CD14-positive monocyte (primary cell): ENCODE measurements at regions not wholly inside any gene's neighbourhood (a gene's known extent, or its start where the extent isn't known, plus 50 kb on each side); places are given as distances from the start of the nearest gene placed in this dataset.
"Not testable (repeated sequence)": the region's sequence is repeated elsewhere in the genome, so short reads cannot be mapped to it uniquely, and the experiment has no call there.

Source experiments
- DNase-seq, 3 donors: peaks; one replicate each; pipeline ENCODE4 v3.0.0-alpha.2; 2011 to 2022
- H2AFZ ChIP-seq: 2 replicates; pipeline ENCODE4 v1.6.0; 2012; ENCODE audit warnings: mild to moderate bottlenecking, low read depth, low read length, inconsistent platforms; ENCODE audit not compliant: insufficient read depth, poor library complexity, severe bottlenecking
- H3K27ac ChIP-seq, 2 donors: 1 replicate in 1 of 2; 2 replicates in 1 of 2; pipeline ENCODE4 v1.5.1; 2012 to 2013; ENCODE audit warnings: low read length in 2 of 2, control low read depth in 1 of 2, inconsistent platforms in 1 of 2, low read depth in 1 of 2, mild to moderate bottlenecking in 1 of 2
- H3K27me3 ChIP-seq, 2 donors: one replicate each; pipeline versions ENCODE4 v1.6.0 to v1.6.1; 2011 to 2013; ENCODE audit warnings: low read length in 2 of 2; ENCODE audit not compliant: control insufficient read depth in 2 of 2, insufficient read depth in 2 of 2
- H3K36me3 ChIP-seq, 2 donors: replicated peaks in 1 of 2; 1 replicate in 1 of 2; 2 replicates in 1 of 2; pipeline versions ENCODE4 v1.5.1 to v1.6.1; 2012 to 2013; ENCODE audit warnings: low read length in 2 of 2, control low read depth in 1 of 2, inconsistent platforms in 1 of 2, mild to moderate bottlenecking in 1 of 2; ENCODE audit not compliant: insufficient read depth in 2 of 2, control insufficient read depth in 1 of 2
- H3K4me1 ChIP-seq, 2 donors: 1 replicate in 1 of 2; 2 replicates in 1 of 2; pipeline versions ENCODE4 v1.5.1 to v1.6.1; 2012 to 2013; ENCODE audit warnings: low read length in 2 of 2, control low read depth in 1 of 2, inconsistent platforms in 1 of 2, mild to moderate bottlenecking in 1 of 2, moderate library complexity in 1 of 2; ENCODE audit not compliant: insufficient read depth in 2 of 2, control insufficient read depth in 1 of 2
- H3K4me2 ChIP-seq: replicated peaks from 2 replicates; pipeline ENCODE3; 2012; ENCODE audit warnings: low read length, moderate library complexity, mild to moderate bottlenecking; ENCODE audit not compliant: poor library complexity, severe bottlenecking; ENCODE audit errors: extremely low read depth
- H3K4me3 ChIP-seq, 3 experiments: fragments of 200-600 bp in 1 of 3; sonication (generic) in 1 of 3; replicated peaks in 1 of 3; 1 replicate in 2 of 3; 2 replicates in 1 of 3; pipeline ENCODE4 v1.5.1; 2011 to 2013; ENCODE audit warnings: low read length in 3 of 3, mild to moderate bottlenecking in 3 of 3, control low read depth in 2 of 3, low read depth in 2 of 3, inconsistent platforms in 1 of 3, moderate library complexity in 1 of 3
- H3K79me2 ChIP-seq: 2 replicates; pipeline ENCODE4 v1.6.0; 2012; ENCODE audit warnings: mild to moderate bottlenecking, control low read depth, inconsistent platforms, low read length, moderate library complexity; ENCODE audit not compliant: insufficient read depth
- H3K9ac ChIP-seq: 2 replicates; pipeline ENCODE4 v1.6.0; 2017; ENCODE audit warnings: low read length, mild to moderate bottlenecking; ENCODE audit not compliant: insufficient read depth, poor library complexity, severe bottlenecking
- H3K9me3 ChIP-seq, 2 donors: replicated peaks in 1 of 2; 1 replicate in 1 of 2; 2 replicates in 1 of 2; pipeline versions ENCODE4 v1.5.1 to v1.6.1; 2012 to 2013; ENCODE audit warnings: low read length in 2 of 2, control low read depth in 1 of 2; ENCODE audit not compliant: control insufficient read depth in 1 of 2, insufficient read depth in 1 of 2
- H4K20me1 ChIP-seq: 2 replicates; pipeline ENCODE4 v1.6.0; 2012; ENCODE audit warnings: mild to moderate bottlenecking, low read length, control low read depth, moderate library complexity; ENCODE audit not compliant: insufficient read depth
- H3K27ac Mint-ChIP-seq, 7 donors: one replicate each; pipeline ENCODE4 v1.8.0; 2020; ENCODE audit warnings: mild to moderate bottlenecking in 7 of 7, mixed read lengths in 7 of 7, moderate library complexity in 6 of 7, inconsistent platforms in 2 of 7
- H3K27me3 Mint-ChIP-seq, 3 donors: one replicate each; pipeline ENCODE4 v1.8.0; 2021 to 2022; ENCODE audit warnings: low read depth in 3 of 3, mild to moderate bottlenecking in 3 of 3, mixed read lengths in 3 of 3, moderate library complexity in 3 of 3, inconsistent platforms in 1 of 3
- H3K36me3 Mint-ChIP-seq, 2 donors: one replicate each; pipeline ENCODE4 v1.8.0; 2020; ENCODE audit warnings: mixed read lengths in 2 of 2, inconsistent platforms in 1 of 2, mild to moderate bottlenecking in 1 of 2
- H3K4me1 Mint-ChIP-seq: one replicate; pipeline ENCODE4 v1.8.0; 2020; ENCODE audit warnings: mild to moderate bottlenecking, mixed read lengths
- H3K4me3 Mint-ChIP-seq, 2 donors: one replicate each; pipeline ENCODE4 v1.8.0; 2020; ENCODE audit warnings: mild to moderate bottlenecking in 2 of 2, mixed read lengths in 2 of 2, moderate library complexity in 1 of 2
- H3K9me3 Mint-ChIP-seq, 7 donors: one replicate each; pipeline ENCODE4 v1.8.0; 2020 to 2022; ENCODE audit warnings: mixed read lengths in 7 of 7, mild to moderate bottlenecking in 6 of 7, moderate library complexity in 6 of 7, inconsistent platforms in 2 of 7
- WGBS: methylation state at CpG from one replicate; pipeline ENCODE4 v1.1.5; 2013; ENCODE audit warnings: missing lambda C conversion rate; ENCODE audit not compliant: insufficient coverage; 5-methylcytosine and 5-hydroxymethylcytosine counted together
- intact Hi-C, 2 donors: fragments of 100-400 bp; cut with micrococcal nuclease; formaldehyde crosslinking; loops; one replicate each; pipeline versions ENCODE4 v1.15.0 to v1.15.1; 2023
- TF ChIP-seq, protein P1 (sequence below): fragments of 200-600 bp; IDR thresholded peaks from one replicate; pipeline ENCODE4 v1.8.0; 2022; ENCODE audit warnings: antibody characterized with exemption, mild to moderate bottlenecking

DNA sequence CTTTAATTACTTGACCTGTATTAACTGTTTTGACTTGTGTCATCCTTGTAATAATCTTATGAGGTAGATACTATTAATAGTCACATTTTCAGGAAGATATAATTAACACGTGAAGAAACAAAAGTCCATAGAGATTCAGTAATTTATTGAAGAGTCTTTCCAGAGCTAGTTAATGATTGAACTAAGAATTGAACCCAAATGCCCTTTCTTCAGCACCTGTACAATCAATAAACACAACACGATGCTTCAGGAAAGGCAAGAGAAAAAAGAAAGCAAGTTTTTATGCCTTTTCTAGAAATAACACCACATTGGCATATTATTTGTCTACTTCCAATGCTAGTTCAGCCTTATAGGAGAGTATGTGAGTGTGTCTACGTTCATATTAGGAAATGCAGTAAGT, 399.6 kb downstream of the NAF1 start:
- Mint-ChIP-seq H3K27me3 (no peaks in the 10 kb centered on the region), H3K4me1 (no peaks in the 10 kb centered on the region), H3K36me3 (no peaks in the 10 kb centered on the region), H3K4me3 (no peak overlapping the region), H3K27ac (no peak overlapping the region), H3K9me3 (no peaks in the 10 kb centered on the region)
- no peak overlapping the region for H3K9ac ChIP-seq
- DNase-seq, result no peak
- no peak overlapping the region for H3K4me3 ChIP-seq
- no peaks in the 10 kb centered on the region for H3K79me2 ChIP-seq
- H3K4me1 ChIP-seq, result no peaks in the 10 kb centered on the region
- intact Hi-C loops, result no loop called here
- H3K4me2 ChIP-seq, result no peak overlapping the region
- no CpG with 5 or more reads among the region's 3 CpGs for WGBS
- H4K20me1 ChIP-seq, result no peaks in the 10 kb centered on the region
- TF ChIP-seq, protein P1, sequence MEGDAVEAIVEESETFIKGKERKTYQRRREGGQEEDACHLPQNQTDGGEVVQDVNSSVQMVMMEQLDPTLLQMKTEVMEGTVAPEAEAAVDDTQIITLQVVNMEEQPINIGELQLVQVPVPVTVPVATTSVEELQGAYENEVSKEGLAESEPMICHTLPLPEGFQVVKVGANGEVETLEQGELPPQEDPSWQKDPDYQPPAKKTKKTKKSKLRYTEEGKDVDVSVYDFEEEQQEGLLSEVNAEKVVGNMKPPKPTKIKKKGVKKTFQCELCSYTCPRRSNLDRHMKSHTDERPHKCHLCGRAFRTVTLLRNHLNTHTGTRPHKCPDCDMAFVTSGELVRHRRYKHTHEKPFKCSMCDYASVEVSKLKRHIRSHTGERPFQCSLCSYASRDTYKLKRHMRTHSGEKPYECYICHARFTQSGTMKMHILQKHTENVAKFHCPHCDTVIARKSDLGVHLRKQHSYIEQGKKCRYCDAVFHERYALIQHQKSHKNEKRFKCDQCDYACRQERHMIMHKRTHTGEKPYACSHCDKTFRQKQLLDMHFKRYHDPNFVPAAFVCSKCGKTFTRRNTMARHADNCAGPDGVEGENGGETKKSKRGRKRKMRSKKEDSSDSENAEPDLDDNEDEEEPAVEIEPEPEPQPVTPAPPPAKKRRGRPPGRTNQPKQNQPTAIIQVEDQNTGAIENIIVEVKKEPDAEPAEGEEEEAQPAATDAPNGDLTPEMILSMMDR, result no peak
- H3K27ac ChIP-seq, result no peak overlapping the region
- no peaks in the 10 kb centered on the region for H3K9me3 ChIP-seq
- H3K36me3 ChIP-seq, result no peaks in the 10 kb centered on the region
- H2AFZ ChIP-seq, result no peak overlapping the region
- no peaks in the 10 kb centered on the region for H3K27me3 ChIP-seq

DNA sequence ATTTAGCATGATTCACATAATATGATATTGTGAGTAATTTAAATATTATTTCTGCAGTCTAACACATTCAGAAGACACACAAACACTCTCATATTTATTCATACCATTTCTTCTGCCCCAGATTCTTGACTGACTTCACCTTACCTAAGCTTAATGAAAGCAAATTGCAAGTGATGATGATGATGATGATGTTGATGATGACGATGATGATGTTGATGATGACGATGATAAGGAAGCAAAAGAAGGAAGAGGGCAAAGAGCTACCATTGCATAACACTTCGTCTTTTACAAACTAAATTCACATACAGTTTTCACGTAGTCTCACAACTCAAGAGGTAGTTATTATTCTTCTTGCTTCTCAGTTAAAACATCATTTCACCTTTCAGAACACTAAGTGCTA, 404.7 kb downstream of the NAF1 start:
- H3K4me3 Mint-ChIP-seq, result no peak overlapping the region
- H3K36me3 Mint-ChIP-seq, result no peaks in the 10 kb centered on the region
- Histone ChIP-seq H3K4me1 (no peaks in the 10 kb centered on the region), H3K27ac (no peak overlapping the region), H3K9me3 (no peaks in the 10 kb centered on the region), H3K4me2 (no peak overlapping the region), H3K79me2 (no peaks in the 10 kb centered on the region), H4K20me1 (no peaks in the 10 kb centered on the region), H3K27me3 (no peaks in the 10 kb centered on the region), H3K36me3 (no peaks in the 10 kb centered on the region), H3K4me3 (no peak overlapping the region), H3K9ac (no peak overlapping the region), H2AFZ (no peak overlapping the region)
- intact Hi-C loops, result no loop called here
- no peaks in the 10 kb centered on the region for H3K4me1 Mint-ChIP-seq
- H3K9me3 Mint-ChIP-seq, result peaks cover 0 to 8% (median 0%) of the 10 kb centered on the region in 7 donors
- H3K27me3 Mint-ChIP-seq, result no peaks in the 10 kb centered on the region
- H3K27ac Mint-ChIP-seq, result no peak overlapping the region
- no peak for DNase-seq
- TF ChIP-seq, protein P1, result no peak
- no CpG with 5 or more reads among the region's 4 CpGs for WGBS

DNA sequence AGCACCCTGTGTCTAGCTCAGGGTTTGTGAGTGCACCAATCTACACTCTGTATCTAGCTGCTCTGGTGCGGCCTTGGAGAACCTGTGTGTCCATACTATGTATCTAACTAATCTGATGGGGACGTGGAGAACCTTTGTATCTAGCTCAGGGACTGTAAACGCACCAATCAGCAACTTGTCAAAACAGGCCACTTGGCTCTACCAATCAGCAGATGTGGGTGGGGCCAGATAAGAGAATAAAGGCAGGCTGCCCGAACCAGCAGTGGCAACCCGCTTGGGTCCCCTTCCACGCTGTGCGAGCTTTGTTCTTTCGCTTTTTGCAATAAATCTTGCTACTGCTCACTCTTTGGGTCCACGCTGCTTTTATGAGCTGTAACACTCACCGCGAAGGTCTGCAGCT, 426.5 kb downstream of the NAF1 start:
- H3K27ac ChIP-seq, H3K36me3 Mint-ChIP-seq, H3K36me3 ChIP-seq, H3K4me1 Mint-ChIP-seq, H3K9ac ChIP-seq, H3K9me3 Mint-ChIP-seq, DNase-seq, H3K4me3 ChIP-seq, H3K27me3 ChIP-seq, H4K20me1 ChIP-seq, H2AFZ ChIP-seq, H3K4me3 Mint-ChIP-seq, H3K27me3 Mint-ChIP-seq, H3K4me1 ChIP-seq, H3K79me2 ChIP-seq, H3K4me2 ChIP-seq, H3K9me3 ChIP-seq, H3K27ac Mint-ChIP-seq, intact Hi-C loops: not testable (repeated sequence)
- 98% methylated on average over 5 of the region's 11 CpGs for WGBS

DNA sequence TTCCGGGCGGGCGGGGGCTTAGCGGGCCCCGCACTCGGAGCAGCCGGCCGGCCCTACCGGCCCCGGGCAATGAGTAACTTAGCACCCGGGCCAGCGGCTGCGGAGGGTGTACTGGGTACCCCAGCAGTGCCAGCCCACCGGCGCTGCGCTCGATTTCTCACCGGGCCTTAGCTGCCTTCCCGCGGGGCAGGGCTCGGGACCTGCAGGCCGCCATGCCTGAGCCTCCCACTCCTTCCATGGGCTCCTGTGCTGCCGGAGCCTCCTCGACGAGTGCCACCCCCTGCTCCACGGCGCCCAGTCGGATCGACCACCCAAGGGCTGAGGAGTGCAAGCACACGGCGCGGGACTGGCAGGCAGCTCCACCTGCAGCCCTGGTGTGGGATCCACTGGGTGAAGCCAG, 427.1 kb downstream of the NAF1 start:
- H3K4me1 ChIP-seq, H3K9me3 Mint-ChIP-seq, H3K4me2 ChIP-seq, H3K79me2 ChIP-seq, H3K27me3 ChIP-seq, H3K9me3 ChIP-seq, H3K4me1 Mint-ChIP-seq, H3K4me3 ChIP-seq, H3K36me3 ChIP-seq, H3K27ac Mint-ChIP-seq, H4K20me1 ChIP-seq, intact Hi-C loops, H3K9ac ChIP-seq, H2AFZ ChIP-seq, H3K4me3 Mint-ChIP-seq, H3K27ac ChIP-seq, H3K27me3 Mint-ChIP-seq, DNase-seq, H3K36me3 Mint-ChIP-seq: not testable (repeated sequence)
- WGBS, result 94% methylated on average over 19 of the region's 32 CpGs
